Ammon's horn (tissue), 1 donor: ENCODE measurements at regions not wholly inside any gene's neighbourhood (a gene's known extent, or its start where the extent isn't known, plus 50 kb on each side); places are given as distances from the start of the nearest gene placed in this dataset.
"Not testable (repeated sequence)": the region's sequence is repeated elsewhere in the genome, so short reads cannot be mapped to it uniquely, and the experiment has no call there.

Source experiments
- DNase-seq: peaks from one replicate; pipeline ENCODE4 v3.0.0-alpha.2; 2016; ENCODE audit warnings: low spot score

- no peak for DNase-seq
These were observed 146.0 kb upstream of the ADO start for GRCh38 chr10:62658516-62658915.

- DNase-seq, result no peak
These were observed 143.4 kb upstream of the ADO start for GRCh38 chr10:62661143-62661542.

DNA sequence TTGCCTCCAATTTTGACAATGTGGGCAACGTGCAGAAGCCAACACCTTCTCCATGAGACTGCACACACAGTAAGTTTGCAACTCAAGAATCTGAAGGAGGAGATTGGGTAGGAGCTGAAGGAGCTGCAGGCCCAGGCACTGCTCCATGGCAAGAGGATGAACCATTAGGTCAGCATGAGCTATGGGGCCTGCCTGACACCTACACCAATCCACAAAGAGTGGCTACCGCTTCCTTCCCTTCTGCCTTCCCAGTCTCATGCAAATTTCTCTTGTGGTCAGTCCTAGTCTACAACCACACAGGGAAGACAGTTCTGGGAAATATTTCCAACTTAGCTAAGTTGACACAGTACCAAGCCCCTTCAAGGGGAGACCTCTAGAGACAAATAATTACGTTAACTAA is 142.0 kb upstream of the ADO start:
- DNase-seq, result no peak

DNA sequence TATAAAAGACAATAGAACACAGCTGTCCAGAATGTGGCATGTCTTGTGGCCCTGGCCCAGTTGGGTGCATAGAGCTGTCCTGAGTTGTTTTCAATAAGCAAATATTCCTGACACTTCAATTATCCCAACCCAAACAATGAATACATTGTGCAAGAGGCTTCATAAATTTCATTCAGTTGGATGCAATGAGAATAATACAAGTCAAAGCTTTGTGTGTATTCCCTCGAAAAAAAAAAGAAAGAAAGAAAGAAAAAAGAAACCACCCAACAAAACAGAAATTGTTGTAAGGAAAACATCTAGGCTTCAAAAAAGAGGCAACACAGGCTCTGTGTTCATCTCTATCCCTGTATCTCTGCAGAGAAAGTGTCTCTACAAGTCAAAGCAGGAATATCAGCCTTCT is 138.7 kb upstream of the ADO start:
- DNase-seq, result peak; percentile 29

GRCh38 chr10:62666275-62666674 is 138.2 kb upstream of the ADO start:
- no peak for DNase-seq

- DNase-seq, result no peak
These were observed 135.2 kb upstream of the ADO start for GRCh38 chr10:62669341-62669740.

DNA sequence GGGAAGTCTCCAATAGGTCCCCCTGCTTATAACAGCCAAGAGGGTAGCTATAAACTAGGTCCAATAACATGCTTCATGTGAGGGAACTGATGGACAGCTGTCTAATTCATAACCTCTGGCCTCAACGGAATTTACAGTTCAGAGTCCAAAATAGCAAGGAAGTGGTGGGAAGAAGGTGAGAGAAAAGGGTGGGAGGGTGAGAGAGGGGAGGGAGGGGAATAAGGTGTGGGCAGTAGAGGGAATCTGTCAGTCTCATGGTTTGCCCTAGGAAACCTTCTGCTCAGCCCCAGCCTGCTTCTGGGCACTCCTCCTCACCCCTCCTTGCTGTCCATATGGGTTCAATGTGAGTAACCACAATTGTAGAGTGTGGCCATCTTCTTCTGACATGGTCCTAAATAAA is 133.4 kb upstream of the ADO start:
- no peak for DNase-seq

DNA sequence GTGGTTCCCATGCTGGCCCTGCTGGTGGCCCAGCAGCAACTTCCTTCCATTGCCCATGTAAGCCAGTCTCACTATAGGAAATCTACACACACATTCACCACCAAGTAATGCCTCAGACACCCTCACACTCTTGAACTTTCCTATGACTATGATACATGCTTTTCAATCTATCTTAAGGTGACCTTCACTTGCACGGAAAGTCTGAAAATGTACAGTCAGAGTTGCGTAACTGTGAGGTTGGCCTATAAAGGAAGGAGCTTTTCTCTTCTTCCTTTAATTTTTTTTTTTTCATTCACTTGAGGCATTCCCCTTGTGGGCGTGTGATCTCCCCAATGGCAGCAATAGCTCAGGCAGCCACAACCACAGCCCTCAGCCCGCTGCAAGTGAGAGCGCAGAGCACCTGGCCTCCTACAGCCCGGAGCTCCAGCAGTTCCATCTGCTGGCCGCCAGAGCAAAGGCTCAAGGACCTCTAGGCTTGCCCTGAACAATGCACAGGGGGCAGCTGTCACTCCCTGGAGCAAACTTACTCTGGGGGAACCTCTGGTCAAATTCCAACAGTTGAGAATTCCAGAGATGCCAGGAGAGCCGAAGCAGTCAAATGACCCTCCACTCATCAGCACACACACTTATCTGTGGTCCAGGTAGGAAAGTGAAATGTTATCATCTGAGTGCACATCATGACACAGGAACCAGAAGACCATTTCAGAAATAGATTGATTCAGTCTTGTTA is 123.1 kb upstream of the ADO start:
- DNase-seq, result no peak

- DNase-seq, result no peak
These were observed 119.6 kb upstream of the ADO start for GRCh38 chr10:62684911-62685310.

DNA sequence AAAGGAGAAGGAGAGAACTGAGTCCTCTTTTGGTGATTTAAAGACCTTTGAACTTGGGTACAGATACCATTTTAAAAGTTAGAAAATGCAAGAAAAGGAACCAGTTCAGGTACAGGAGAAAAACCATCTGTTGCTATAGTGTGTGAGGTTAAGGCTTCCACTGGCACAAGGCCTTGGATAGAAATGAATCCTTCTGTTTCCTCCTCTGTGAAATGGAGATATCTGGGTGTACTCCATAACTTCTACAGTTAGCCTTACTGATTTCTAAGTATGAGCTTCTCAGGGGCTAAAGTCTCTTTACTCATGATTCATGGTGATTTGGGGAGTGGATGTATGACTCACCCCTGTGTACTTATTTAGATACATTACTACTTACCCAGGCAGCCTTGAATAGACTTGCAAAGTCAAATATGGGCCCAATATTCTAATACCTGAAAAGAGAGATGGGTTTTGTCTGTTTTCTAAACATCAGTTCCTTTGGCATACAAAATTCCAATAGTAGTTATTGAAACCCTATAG is 117.2 kb upstream of the ADO start:
- no peak for DNase-seq

DNA sequence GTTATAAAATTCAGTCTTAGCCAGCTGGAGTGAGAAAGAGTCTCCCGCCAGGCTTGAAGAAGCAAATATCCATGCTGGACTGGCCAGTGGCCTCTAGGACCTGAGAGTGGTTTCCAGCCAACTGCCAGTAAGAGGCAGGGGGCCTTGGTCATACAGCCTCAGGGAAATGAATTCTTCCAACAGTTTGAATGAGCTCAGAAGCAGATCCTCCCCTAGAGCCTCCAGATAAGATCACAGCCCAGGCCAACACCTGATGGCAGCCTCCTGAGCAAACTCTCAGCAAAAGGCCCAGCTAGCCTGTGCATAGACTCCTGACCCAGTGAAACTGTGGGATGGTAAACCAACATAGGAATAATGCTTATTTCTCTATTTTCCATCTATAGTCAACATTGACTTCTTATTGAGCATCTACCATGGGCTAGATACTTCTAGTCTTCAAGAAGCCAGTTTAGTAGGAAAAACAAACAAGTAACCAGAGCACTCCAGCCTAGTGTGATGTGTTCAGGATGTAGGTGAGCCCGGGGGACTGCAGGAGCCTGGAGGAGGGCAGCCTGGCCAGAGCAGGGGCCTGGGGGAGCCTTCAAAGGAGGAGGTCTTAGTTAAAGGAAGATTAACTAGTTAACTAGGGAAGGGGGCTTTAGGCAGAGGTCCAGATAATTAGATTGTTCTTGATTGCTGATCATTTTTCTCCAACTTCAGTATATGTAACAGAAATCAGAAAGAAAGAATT is 115.4 kb upstream of the ADO start:
- DNase-seq, result no peak

DNA sequence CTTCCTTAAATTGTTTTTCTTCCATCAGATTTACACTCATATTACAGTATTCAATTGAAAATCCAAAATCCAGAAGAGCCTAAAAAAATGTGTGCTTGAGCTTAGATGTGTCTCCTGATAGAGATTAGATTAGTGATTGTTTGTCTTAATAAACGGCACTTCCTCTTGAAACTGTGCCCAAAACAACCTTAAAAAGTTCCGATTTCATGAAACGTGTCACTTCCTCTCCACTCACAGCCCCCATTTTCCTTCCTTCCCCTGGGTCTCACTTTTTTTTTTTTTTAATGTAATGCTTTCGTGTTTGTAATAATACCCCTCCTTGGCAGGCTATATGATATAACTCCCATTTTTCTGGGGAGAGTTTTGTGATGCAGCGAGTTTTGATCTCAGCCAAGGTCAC is 114.8 kb upstream of the ADO start:
- DNase-seq, result no peak

DNA sequence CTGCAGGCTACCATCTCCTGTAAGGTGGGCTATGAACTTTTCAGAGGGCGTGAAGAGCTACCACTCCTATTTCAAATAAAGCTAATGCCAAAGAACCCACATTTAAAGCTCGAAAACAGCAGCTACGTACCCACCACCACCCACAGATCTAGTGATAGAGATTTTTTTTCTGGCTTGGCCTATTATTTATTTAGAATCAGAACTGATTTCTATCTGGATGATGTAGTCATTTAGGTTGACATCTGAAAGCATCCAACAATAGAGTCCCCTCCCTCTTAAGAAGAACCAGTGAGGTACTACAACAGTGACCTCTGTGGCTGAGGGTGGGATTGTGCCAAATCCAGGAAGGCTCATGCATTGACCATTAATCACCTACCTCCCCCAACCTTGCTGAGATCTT is 113.8 kb upstream of the ADO start:
- no peak for DNase-seq

DNA sequence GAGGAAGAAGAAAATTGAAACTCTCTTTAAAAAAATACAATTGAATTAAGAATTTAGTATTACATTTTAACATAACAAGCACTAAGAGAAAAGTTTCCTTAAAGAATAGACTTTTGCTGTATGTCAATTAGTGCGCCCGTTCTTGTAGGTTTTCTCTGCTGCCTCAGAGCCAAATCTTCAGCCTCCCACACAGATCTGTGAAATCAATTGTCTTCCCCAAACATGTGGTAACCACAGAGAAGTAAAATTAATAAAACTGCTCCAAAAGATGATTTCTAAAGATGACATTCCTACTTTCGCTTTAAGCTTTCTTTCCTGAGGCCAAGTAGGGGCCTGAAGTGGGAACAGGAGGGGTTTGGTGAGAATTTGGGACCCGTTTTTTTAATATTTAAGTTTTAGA is 113.2 kb upstream of the ADO start:
- no peak for DNase-seq

GRCh38 chr10:62692085-62692484 is 112.4 kb upstream of the ADO start:
- no peak for DNase-seq

DNA sequence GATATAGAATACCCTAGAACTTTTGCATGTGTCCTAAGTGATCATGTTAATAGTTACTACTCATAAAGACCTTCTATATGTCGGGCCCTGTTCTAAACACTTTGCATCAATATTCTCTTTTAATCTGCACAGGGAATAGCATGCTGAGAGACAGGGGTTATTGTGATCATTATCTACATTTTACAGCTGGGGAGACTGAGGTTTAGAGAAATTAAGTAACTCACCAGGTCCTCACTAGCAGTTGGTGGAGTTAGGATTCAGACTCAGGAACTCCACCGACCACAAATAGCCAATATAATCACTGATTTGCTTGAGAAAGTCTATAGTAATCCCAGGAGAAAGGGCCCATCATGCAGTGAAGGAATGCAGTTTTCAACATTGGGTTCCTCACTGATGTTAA is 111.2 kb upstream of the ADO start:
- no peak for DNase-seq

DNA sequence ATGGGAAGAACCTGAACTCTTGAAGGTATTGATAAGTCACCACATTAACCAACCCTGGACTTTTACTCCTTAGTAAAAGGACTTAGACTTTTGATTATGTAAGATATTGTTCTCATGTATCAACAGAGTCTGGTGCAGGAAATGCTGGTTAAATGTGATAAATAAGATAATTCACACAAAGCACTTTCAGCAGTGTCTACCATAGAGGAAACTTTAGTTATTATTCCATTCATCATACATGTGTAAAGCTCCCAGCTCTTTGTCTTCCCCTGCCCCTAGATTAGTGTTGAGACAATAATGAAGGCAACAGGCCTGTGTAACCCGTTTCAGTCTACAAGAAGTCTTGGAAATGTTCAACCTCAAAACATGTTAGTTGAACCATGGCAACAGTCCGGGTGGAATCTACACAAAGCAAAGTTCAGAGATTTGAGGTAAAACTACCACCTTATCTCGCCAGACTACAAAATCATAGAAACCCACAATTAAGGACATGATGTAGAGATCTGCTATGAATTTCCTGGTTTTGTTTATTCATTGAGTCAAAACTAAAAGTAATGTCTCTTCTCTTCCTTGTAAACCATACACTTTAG is 109.9 kb upstream of the ADO start:
- DNase-seq, result no peak

GRCh38 chr10:62696798-62697197 is 107.7 kb upstream of the ADO start:
- no peak for DNase-seq

- no peak for DNase-seq
These were observed 105.4 kb upstream of the ADO start for GRCh38 chr10:62699148-62699547.

DNA sequence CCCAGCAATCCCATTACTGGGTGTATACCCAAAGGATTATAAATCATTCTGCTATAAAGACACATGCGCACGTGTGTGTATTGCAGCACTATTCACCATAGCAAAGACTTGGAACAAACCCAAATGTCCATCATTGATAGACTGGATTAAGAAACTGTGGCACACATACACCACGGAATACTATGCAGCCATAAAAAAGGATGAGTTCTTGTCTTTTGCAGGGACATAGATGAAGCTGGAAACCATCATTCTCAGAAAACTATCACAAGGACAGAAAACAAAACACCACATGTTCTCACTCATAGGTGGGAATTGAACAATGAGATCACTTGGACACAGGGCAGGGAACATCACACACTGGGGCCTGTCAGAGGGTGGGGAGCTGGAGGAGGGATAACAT is 100.4 kb upstream of the ADO start:
- DNase-seq, result not testable (repeated sequence)

GRCh38 chr10:62705789-62706188 is 98.7 kb upstream of the ADO start:
- DNase-seq, result no peak

DNA sequence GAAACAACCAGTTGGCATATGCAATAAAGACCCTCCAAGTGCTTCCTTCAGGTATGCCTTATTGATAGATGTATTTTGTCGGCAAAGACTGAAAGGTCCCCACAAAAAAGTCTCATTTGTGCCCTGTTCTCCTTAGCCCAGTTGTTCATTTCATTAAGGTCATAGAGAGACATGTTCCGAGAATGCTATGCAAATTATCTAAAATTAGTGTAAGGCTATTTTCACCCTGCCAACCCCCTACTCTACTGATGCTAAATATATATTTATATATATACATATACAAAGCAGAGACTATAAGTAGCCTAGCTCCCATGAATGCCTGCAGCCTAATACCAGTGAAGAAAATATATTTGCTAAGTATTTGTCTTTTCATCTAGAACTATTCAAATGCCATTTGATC is 96.7 kb upstream of the ADO start:
- no peak for DNase-seq

DNA sequence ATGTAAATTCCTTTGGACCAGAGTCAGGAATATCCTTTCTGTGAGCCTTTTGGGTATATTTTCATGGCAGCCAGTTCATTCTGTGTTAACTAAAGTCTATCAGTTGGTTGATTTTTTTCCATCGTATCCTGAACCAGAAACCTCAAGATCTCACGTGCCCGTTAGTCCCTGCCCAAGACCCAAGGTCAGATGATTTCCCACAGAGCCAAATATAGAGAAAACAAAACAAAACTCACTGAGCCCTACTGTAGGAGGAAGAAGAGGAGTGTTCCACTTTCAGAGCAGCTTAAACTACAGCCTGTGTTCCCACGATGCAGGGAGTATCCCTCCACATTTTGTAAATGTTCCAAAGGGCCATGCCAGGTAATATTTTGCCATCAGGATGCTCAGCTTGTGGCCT is 96.0 kb upstream of the ADO start:
- DNase-seq, result peak; percentile 5
